GM23338 (cell line): ENCODE measurements at regions not wholly inside any gene's neighbourhood (a gene's known extent, or its start where the extent isn't known, plus 50 kb on each side); places are given as distances from the start of the nearest gene placed in this dataset.
"Not testable (repeated sequence)": the region's sequence is repeated elsewhere in the genome, so short reads cannot be mapped to it uniquely, and the experiment has no call there.

Experiments
- ATAC-seq: fragments of 200-7000 bp; cut with Tn5 transposase; 3 replicates; pipeline ENCODE4 v1.9.1; 2020
- DNase-seq: peaks from one replicate; pipeline ENCODE4 v3.0.0-alpha.2; 2015; ENCODE audit warnings: low spot score
- H2AFZ ChIP-seq: fragments of 200-600 bp; sonication (generic); 2 replicates; pipeline ENCODE4 v1.8.0; 2016; ENCODE audit warnings: antibody characterized with exemption, mild to moderate bottlenecking, moderate library complexity
- H3F3A ChIP-seq: fragments of 200-600 bp; sonication (generic); replicated peaks from 2 replicates; pipeline ENCODE4 v1.8.0; 2017; ENCODE audit warnings: antibody characterized with exemption, mixed run types, low read depth
- H3K27ac ChIP-seq: fragments of 200-600 bp; sonication (generic); 2 replicates; pipeline ENCODE4 v1.6.1; 2016; ENCODE audit warnings: low read depth
- H3K27me3 ChIP-seq: fragments of 200-600 bp; sonication (generic); 2 replicates; pipeline ENCODE4 v1.8.0; 2016; ENCODE audit warnings: mild to moderate bottlenecking, mixed run types, moderate library complexity; ENCODE audit not compliant: insufficient read depth
- H3K36me3 ChIP-seq: fragments of 200-600 bp; sonication (generic); 2 replicates; pipeline ENCODE4 v1.8.0; 2016; ENCODE audit warnings: mild to moderate bottlenecking; ENCODE audit not compliant: insufficient read depth
- H3K4me1 ChIP-seq: fragments of 200-600 bp; sonication (generic); 2 replicates; pipeline ENCODE4 v1.8.0; 2016; ENCODE audit warnings: mild to moderate bottlenecking, moderate library complexity; ENCODE audit not compliant: insufficient read depth
- H3K4me2 ChIP-seq: fragments of 200-600 bp; sonication (generic); 2 replicates; pipeline ENCODE4 v1.7.1; 2017; ENCODE audit warnings: mixed run types
- H3K4me3 ChIP-seq: fragments of 200-600 bp; sonication (generic); 2 replicates; pipeline ENCODE4 v1.6.1; 2016; ENCODE audit warnings: mixed run types
- H3K79me2 ChIP-seq: fragments of 200-600 bp; sonication (generic); replicated peaks from 2 replicates; pipeline ENCODE4 v1.8.0; 2017; ENCODE audit warnings: mild to moderate bottlenecking; ENCODE audit not compliant: insufficient read depth
- H3K9me2 ChIP-seq: fragments of 200-600 bp; sonication (generic); 2 replicates; pipeline ENCODE4 v1.8.0; 2017; ENCODE audit not compliant: insufficient read depth
- H4K20me1 ChIP-seq: fragments of 200-600 bp; sonication (generic); replicated peaks from 2 replicates; pipeline ENCODE4 v1.8.0; 2017; ENCODE audit warnings: mild to moderate bottlenecking; ENCODE audit not compliant: insufficient read depth
- H3K27ac Mint-ChIP-seq: 2 replicates; pipeline ENCODE4 v1.8.0; 2020; ENCODE audit warnings: inconsistent platforms, mild to moderate bottlenecking, moderate library complexity, mixed read lengths
- H3K27me3 Mint-ChIP-seq: 3 replicates; pipeline ENCODE4 v1.8.0; 2022; ENCODE audit warnings: low read depth, mild to moderate bottlenecking, moderate library complexity, mixed read lengths, inconsistent platforms; ENCODE audit not compliant: insufficient read depth, poor library complexity
- H3K36me3 Mint-ChIP-seq: 3 replicates; pipeline ENCODE4 v1.8.0; 2021; ENCODE audit warnings: low read depth, mild to moderate bottlenecking, inconsistent platforms, moderate library complexity, mixed read lengths
- H3K4me1 Mint-ChIP-seq: 3 replicates; pipeline ENCODE4 v1.8.0; 2020; ENCODE audit warnings: mild to moderate bottlenecking, inconsistent platforms, mixed read lengths
- H3K4me3 Mint-ChIP-seq: 3 replicates; pipeline ENCODE4 v1.8.0; 2021; ENCODE audit warnings: moderate library complexity, mild to moderate bottlenecking, inconsistent platforms, mixed read lengths
- H3K9me3 Mint-ChIP-seq: 3 replicates; pipeline ENCODE4 v1.8.0; 2020; ENCODE audit warnings: moderate library complexity, mild to moderate bottlenecking, inconsistent platforms, mixed read lengths
- CREB1 ChIP-seq: fragments of 250-450 bp; sonication (Bioruptor Pico); IDR thresholded peaks from 2 replicates; pipeline ENCODE4 v1.5.0; 2020; ENCODE audit warnings: low read depth, mild to moderate bottlenecking, moderate library complexity
- EZH2 ChIP-seq: fragments of 200-600 bp; sonication (generic); IDR thresholded peaks from one replicate; pipeline ENCODE4 v1.8.0; 2017; ENCODE audit warnings: antibody characterized with exemption, mild to moderate bottlenecking, low read depth; ENCODE audit not compliant: unreplicated experiment
- JUNB ChIP-seq: IDR thresholded peaks from one replicate; pipeline ENCODE4 v1.6.1; 2016; ENCODE audit warnings: antibody characterized with exemption; ENCODE audit not compliant: unreplicated experiment
- NANOG ChIP-seq: IDR thresholded peaks from 2 replicates; pipeline ENCODE4 v1.6.1; 2016; ENCODE audit warnings: antibody characterized with exemption, borderline replicate concordance
- POLR2AphosphoS5 ChIP-seq: IDR thresholded peaks from 2 replicates; pipeline ENCODE4 v1.6.1; 2016; ENCODE audit warnings: antibody characterized with exemption, low read depth
- STAT1 ChIP-seq: IDR thresholded peaks from one replicate; pipeline ENCODE4 v1.6.1; 2016; ENCODE audit warnings: antibody characterized with exemption; ENCODE audit not compliant: unreplicated experiment
- ZNF114 ChIP-seq: fragments of 250-450 bp; sonication (Bioruptor Pico); IDR thresholded peaks from 2 replicates; pipeline ENCODE4 v1.5.0; 2020; ENCODE audit warnings: mild to moderate bottlenecking, moderate library complexity
- ZNF331 ChIP-seq: fragments of 250-450 bp; sonication (Bioruptor Pico); IDR thresholded peaks from 2 replicates; pipeline ENCODE4 v1.5.0; 2020; ENCODE audit warnings: low read depth, mild to moderate bottlenecking, moderate library complexity
- TF ChIP-seq, protein P1 (sequence below), 2 experiments: fragments of 200-600 bp in 1 of 2; sonication (generic) in 1 of 2; conservative IDR thresholded peaks; 2 replicates each; pipeline versions ENCODE4 v1.5.1 to v1.6.1; 2016 to 2017; ENCODE audit warnings: antibody characterized with exemption in 2 of 2, low read depth in 2 of 2, mild to moderate bottlenecking in 2 of 2, moderate library complexity in 1 of 2
- TF ChIP-seq, protein P2 (sequence below): IDR thresholded peaks from one replicate; pipeline ENCODE4 v1.6.1; 2018; ENCODE audit warnings: antibody characterized with exemption; ENCODE audit not compliant: unreplicated experiment
- TF ChIP-seq, protein P3 (sequence below): fragments of 250-450 bp; sonication (Bioruptor Pico); IDR thresholded peaks from 2 replicates; pipeline ENCODE4 v1.5.0; 2020; ENCODE audit warnings: mild to moderate bottlenecking, moderate library complexity

GRCh38 chr2:12569929-12570328, 146.8 kb upstream of the TRIB2 start:
- not testable (repeated sequence) for H3K4me3 ChIP-seq, H3K4me1 Mint-ChIP-seq, H3K36me3 ChIP-seq, H3K27ac Mint-ChIP-seq, H3K9me2 ChIP-seq, H3K9me3 Mint-ChIP-seq, H3K4me2 ChIP-seq, H3K4me1 ChIP-seq, H3K27ac ChIP-seq, H3K27me3 ChIP-seq, H3K4me3 Mint-ChIP-seq, H3K79me2 ChIP-seq, H2AFZ ChIP-seq, ATAC-seq, H3K36me3 Mint-ChIP-seq, DNase-seq, H3F3A ChIP-seq, H3K27me3 Mint-ChIP-seq, H4K20me1 ChIP-seq

GRCh38 chr2:12577091-12577490, 139.6 kb upstream of the TRIB2 start:
- Histone ChIP-seq H3K79me2 (no peaks in the 10 kb centered on the region), H3K4me3 (no peak overlapping the region), H3K4me2 (no peak overlapping the region), H3F3A (no peaks in the 10 kb centered on the region), H3K36me3 (no peaks in the 10 kb centered on the region), H2AFZ (no peak overlapping the region), H4K20me1 (no peaks in the 10 kb centered on the region), H3K9me2 (peaks cover 19% of the 10 kb centered on the region; the same call in 1 of the 2 replicates), H3K4me1 (no peaks in the 10 kb centered on the region; the same call in 1 of the 2 replicates), H3K27ac (no peak overlapping the region), H3K27me3 (no peaks in the 10 kb centered on the region)
- H3K4me3 Mint-ChIP-seq: no peak overlapping the region
- H3K36me3 Mint-ChIP-seq: no peaks in the 10 kb centered on the region; the same call in 2 of the 3 replicates
- DNase-seq (no peak), ATAC-seq (no peak)
- peaks cover 3% of the 10 kb centered on the region for H3K27me3 Mint-ChIP-seq
- no peaks in the 10 kb centered on the region for H3K9me3 Mint-ChIP-seq
- H3K4me1 Mint-ChIP-seq: peaks cover 4% of the 10 kb centered on the region; the same call in 1 of the 3 replicates
- H3K27ac Mint-ChIP-seq: no peak overlapping the region
- no peak for TF ChIP-seq ZNF331 (CRISPR knock-in tag)
- TF ChIP-seq, protein P1, sequence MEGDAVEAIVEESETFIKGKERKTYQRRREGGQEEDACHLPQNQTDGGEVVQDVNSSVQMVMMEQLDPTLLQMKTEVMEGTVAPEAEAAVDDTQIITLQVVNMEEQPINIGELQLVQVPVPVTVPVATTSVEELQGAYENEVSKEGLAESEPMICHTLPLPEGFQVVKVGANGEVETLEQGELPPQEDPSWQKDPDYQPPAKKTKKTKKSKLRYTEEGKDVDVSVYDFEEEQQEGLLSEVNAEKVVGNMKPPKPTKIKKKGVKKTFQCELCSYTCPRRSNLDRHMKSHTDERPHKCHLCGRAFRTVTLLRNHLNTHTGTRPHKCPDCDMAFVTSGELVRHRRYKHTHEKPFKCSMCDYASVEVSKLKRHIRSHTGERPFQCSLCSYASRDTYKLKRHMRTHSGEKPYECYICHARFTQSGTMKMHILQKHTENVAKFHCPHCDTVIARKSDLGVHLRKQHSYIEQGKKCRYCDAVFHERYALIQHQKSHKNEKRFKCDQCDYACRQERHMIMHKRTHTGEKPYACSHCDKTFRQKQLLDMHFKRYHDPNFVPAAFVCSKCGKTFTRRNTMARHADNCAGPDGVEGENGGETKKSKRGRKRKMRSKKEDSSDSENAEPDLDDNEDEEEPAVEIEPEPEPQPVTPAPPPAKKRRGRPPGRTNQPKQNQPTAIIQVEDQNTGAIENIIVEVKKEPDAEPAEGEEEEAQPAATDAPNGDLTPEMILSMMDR (conservative IDR thresholded peaks at IDR 0.05; ENCODE audit: low read depth in 2 of 2): no peak
- TF ChIP-seq, protein P2, sequence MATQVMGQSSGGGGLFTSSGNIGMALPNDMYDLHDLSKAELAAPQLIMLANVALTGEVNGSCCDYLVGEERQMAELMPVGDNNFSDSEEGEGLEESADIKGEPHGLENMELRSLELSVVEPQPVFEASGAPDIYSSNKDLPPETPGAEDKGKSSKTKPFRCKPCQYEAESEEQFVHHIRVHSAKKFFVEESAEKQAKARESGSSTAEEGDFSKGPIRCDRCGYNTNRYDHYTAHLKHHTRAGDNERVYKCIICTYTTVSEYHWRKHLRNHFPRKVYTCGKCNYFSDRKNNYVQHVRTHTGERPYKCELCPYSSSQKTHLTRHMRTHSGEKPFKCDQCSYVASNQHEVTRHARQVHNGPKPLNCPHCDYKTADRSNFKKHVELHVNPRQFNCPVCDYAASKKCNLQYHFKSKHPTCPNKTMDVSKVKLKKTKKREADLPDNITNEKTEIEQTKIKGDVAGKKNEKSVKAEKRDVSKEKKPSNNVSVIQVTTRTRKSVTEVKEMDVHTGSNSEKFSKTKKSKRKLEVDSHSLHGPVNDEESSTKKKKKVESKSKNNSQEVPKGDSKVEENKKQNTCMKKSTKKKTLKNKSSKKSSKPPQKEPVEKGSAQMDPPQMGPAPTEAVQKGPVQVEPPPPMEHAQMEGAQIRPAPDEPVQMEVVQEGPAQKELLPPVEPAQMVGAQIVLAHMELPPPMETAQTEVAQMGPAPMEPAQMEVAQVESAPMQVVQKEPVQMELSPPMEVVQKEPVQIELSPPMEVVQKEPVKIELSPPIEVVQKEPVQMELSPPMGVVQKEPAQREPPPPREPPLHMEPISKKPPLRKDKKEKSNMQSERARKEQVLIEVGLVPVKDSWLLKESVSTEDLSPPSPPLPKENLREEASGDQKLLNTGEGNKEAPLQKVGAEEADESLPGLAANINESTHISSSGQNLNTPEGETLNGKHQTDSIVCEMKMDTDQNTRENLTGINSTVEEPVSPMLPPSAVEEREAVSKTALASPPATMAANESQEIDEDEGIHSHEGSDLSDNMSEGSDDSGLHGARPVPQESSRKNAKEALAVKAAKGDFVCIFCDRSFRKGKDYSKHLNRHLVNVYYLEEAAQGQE: no peak
- TF ChIP-seq, protein P3, sequence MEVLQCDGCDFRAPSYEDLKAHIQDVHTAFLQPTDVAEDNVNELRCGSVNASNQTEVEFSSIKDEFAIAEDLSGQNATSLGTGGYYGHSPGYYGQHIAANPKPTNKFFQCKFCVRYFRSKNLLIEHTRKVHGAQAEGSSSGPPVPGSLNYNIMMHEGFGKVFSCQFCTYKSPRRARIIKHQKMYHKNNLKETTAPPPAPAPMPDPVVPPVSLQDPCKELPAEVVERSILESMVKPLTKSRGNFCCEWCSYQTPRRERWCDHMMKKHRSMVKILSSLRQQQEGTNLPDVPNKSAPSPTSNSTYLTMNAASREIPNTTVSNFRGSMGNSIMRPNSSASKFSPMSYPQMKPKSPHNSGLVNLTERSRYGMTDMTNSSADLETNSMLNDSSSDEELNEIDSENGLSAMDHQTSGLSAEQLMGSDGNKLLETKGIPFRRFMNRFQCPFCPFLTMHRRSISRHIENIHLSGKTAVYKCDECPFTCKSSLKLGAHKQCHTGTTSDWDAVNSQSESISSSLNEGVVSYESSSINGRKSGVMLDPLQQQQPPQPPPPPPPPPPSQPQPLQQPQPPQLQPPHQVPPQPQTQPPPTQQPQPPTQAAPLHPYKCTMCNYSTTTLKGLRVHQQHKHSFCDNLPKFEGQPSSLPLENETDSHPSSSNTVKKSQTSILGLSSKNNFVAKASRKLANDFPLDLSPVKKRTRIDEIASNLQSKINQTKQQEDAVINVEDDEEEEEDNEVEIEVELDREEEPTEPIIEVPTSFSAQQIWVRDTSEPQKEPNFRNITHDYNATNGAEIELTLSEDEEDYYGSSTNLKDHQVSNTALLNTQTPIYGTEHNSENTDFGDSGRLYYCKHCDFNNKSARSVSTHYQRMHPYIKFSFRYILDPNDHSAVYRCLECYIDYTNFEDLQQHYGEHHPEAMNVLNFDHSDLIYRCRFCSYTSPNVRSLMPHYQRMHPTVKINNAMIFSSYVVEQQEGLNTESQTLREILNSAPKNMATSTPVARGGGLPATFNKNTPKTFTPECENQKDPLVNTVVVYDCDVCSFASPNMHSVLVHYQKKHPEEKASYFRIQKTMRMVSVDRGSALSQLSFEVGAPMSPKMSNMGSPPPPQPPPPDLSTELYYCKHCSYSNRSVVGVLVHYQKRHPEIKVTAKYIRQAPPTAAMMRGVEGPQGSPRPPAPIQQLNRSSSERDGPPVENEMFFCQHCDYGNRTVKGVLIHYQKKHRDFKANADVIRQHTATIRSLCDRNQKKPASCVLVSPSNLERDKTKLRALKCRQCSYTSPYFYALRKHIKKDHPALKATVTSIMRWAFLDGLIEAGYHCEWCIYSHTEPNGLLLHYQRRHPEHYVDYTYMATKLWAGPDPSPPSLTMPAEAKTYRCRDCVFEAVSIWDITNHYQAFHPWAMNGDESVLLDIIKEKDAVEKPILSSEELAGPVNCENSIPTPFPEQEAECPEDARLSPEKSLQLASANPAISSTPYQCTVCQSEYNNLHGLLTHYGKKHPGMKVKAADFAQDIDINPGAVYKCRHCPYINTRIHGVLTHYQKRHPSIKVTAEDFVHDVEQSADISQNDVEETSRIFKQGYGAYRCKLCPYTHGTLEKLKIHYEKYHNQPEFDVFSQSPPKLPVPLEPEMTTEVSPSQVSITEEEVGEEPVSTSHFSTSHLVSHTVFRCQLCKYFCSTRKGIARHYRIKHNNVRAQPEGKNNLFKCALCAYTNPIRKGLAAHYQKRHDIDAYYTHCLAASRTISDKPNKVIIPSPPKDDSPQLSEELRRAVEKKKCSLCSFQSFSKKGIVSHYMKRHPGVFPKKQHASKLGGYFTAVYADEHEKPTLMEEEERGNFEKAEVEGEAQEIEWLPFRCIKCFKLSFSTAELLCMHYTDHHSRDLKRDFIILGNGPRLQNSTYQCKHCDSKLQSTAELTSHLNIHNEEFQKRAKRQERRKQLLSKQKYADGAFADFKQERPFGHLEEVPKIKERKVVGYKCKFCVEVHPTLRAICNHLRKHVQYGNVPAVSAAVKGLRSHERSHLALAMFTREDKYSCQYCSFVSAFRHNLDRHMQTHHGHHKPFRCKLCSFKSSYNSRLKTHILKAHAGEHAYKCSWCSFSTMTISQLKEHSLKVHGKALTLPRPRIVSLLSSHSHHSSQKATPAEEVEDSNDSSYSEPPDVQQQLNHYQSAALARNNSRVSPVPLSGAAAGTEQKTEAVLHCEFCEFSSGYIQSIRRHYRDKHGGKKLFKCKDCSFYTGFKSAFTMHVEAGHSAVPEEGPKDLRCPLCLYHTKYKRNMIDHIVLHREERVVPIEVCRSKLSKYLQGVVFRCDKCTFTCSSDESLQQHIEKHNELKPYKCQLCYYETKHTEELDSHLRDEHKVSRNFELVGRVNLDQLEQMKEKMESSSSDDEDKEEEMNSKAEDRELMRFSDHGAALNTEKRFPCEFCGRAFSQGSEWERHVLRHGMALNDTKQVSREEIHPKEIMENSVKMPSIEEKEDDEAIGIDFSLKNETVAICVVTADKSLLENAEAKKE: no peak
- no peak for TF ChIP-seq NANOG
- no peak for TF ChIP-seq EZH2
- TF ChIP-seq CREB1 (CRISPR knock-in tag): no peak
- TF ChIP-seq ZNF114 (CRISPR knock-in tag): no peak
- TF ChIP-seq JUNB: no peak
- TF ChIP-seq POLR2AphosphoS5: no peak
- no peak for TF ChIP-seq STAT1
